Inflammatory macrophage treated with lipopolysaccharide for 1 hour (primary cell): ENCODE measurements at regions not wholly inside any gene's neighbourhood (a gene's known extent, or its start where the extent isn't known, plus 50 kb on each side); places are given as distances from the start of the nearest gene placed in this dataset.
"Not testable (repeated sequence)": the region's sequence is repeated elsewhere in the genome, so short reads cannot be mapped to it uniquely, and the experiment has no call there.

Experiments used
- DNase-seq, 2 donors: peaks; one replicate each; pipeline ENCODE4 v3.0.0-alpha.2; 2020 to 2022

DNA sequence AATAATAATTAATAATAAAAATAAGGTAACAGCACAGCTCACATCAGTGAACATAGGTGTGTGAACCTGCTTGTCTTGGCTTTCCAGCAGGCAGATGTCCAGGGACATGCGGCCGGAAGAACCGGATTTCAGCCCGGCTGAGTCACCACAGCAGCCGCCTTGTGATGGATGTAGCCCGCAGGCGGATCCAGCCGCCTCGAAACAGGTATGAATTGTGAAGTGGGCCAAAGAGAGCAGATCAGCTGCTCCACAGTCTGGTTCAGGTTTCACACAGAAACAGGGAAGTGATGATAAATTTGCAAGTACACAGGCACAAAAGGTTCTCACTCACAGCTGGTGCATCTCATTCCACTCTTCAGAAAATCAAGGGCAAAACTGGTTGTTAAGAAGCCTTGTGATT is 55.1 kb downstream of the ID4 start:
- no peak for DNase-seq

DNA sequence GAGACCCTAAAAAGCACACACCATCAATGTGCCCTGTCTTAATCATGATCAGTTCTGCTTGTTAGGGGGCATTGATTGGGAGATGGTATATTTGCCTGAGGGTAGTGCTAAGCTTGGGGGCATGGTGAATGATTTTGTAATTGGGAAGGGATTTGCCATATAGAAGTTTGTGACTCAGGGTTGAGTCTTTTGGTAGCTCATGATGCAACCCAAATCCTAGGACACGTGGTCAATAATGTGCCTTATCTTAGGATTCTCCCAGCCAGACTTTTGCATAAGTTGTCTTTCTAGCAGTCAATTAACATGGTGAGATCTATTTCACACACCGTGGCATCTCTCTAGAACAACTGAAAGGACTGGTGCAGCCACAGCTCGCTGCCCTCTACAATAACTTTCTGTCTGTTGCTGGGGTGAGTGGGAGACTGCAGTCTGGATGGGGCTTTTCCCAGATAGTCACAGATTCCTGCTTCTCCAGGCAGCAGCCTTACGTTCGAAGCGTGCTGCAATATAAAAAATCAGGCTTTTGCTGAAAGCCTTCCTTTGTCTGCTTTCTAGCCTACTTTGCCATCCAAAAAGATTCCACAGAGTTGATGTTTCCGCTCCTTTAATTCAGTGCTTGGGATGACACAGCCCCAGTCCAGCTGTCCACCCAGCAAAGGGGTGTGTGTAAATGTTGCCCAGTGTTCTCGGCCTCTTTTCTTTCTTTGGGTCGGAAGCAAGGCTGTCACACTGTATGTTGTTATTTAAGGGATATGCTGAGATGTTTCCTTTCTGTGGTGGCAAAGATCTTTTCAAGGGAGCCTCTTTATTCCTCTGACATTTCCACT is 58.9 kb downstream of the ID4 start:
- DNase-seq = no peak

DNA sequence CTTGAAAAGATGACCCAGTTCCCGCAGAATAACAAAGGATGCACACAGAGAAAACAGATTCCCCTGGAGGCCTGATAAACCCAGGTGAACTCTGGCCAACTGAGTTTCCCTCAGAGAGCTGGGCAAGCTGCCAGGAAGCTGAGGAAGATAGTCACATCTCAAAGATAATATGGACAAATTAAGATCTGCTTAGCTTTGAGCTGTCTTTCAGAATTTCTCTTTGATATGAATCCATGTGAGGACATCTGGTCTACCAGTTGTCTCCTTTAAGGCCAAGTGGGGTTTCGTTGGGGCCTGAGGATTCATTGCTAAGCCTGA is 59.5 kb downstream of the ID4 start:
- no peak for DNase-seq

DNA sequence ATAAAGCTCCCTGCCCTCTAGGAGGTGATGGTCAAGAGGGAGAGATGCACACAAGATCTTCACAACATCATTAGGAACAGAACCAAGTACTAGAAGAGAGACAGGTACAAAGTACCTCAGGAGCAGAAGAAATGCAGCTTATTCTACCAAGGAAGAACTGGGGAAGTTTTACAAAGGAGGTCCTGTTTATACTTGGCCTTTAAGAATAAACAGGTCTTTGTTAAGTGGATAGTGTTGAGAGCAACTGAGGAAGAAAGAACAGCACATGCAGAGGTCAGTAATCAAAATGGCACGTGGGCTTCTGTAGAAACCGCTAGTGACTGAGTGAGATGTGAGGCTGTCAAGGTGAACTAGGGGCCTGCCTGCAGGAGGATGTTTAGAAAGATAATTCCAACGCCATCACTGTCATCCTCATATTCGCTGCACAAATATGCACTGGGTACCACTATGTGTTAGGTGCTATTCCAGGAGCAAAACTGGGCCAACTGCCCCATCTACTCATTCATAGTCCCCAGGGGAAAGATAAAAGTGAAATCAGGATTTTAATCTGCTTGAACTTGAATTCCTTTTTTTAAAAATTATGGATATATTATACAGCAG is 61.1 kb downstream of the ID4 start:
- no peak for DNase-seq

DNA sequence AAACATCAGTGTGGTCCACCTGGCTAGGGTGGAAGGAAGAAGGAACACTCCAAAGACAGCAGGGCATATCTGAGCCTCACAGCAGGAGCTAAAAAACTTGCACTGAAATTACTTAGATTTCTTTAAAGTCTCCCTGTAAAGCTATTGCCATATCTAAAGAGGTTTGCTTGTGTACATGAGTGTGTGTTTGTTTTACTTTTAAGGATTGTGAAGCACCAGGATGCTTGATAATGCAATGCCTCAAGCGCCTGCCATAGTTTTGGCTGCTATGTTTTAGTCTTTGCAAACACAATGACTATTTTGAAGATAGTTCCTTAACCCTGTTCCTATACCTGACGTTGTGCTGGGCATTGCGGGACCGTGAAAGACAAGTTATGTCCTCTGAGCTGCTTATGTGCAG is 65.0 kb downstream of the ID4 start:
- DNase-seq = no peak

DNA sequence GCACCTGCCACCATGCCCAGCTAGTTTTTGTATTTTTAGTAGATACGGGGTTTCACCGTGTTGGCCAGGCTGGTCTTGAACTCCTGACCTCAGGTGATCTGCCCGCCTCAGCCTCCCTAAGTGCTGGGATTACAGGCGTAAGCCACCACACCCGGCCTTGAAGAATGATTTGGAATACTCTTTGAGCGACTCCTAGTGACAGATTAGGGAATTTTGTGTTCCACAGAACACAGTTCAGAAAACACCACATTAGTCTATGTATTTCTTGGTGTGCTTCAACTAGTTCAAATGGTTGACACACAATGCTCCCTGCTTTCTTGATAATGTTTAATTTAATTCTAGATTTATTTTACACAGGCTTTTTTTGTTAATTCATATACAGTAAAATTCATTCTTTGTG is 67.2 kb downstream of the ID4 start:
- DNase-seq = not testable (repeated sequence)

DNA sequence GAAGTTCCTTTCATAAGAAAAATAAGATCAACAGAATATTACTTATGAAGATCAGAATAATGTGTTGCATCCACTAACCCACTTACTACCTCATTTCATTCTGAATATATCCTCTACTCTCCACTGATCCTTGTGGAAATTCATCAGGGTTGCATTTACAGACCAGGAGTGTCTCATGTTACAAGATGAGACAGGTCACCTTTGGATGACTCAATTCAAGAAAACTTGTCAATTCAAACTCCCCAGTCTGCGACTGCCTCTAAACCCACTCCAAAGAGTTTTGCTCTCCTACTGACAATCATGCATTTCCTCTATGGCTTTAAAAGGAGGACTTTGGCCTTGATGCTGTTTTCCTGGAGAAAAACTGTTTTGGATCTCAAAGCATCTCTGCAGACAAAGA is 68.4 kb downstream of the ID4 start:
- DNase-seq = no peak

DNA sequence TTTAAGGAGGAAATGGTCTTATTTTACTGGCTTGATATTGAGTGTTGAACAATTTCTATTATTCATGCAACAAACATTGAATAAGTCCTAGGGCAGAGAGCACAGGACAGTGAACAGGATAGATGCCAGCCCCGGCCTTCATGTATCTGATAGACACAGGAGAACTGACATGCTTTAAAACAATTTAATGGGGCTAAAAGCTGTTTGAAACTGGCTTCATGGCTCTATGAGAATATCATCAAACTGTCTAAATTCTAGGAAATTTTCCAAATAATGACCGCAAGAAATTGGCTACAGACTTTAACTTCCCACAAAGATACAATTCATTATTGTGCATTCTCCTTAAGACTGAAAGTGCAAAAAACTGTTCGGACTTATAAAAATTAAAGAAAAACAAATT is 69.0 kb downstream of the ID4 start:
- DNase-seq = no peak

DNA sequence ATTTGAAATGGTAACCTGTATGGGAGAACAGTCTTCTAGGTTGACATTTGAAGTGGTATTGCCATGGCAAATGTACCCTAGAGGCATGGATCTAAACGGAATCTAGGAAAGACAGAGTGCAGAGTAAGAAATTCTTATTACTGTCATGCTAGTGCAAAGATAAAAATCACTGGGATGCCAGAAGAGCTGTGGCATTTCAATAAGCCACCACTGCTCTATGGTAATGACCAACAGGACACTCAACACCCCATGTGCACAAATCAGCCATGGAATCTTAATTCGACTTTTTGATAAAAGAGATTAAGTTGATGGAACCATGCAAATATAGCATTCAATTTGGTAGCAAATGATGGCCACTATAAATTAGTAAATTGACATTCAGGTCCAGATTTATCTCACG is 74.1 kb downstream of the ID4 start:
- DNase-seq = no peak

DNA sequence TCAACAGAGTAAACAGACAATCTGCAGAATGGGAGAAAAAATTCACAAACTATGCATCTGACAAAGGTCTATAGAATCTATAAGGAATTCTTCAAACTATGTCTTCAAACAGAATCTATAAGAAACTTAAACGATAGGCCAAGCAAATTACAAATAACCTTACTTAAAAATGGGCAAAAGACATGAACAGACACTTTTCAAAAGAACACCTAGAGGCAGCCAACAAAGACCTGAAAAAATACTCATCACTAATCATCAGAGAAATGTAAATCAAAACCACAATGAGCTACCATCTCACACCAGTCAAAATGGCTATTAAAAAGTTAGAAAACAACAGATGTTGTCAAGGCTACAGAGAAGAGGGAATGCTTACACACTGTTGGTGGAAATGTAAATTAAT is 81.3 kb downstream of the ID4 start:
- no peak for DNase-seq

DNA sequence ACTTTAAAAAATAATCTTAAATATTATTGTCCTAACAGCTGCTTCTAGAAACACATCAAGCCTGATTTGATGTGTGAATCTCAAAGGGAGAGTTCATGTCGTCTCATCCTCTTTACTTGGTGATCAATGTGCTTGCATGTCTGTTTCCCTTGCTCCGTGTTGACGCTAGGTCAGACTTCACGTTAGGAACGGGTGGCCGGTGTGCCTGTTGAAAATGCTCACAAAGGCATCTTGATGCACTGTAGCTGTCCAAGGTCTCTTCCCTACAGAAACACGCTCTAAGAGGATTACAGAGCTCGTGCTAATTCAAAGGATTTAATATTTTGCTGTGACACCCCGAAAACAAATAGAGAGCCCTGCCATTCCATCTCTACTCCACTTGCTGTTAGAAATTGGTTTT is 84.6 kb downstream of the ID4 start:
- DNase-seq = no peak

DNA sequence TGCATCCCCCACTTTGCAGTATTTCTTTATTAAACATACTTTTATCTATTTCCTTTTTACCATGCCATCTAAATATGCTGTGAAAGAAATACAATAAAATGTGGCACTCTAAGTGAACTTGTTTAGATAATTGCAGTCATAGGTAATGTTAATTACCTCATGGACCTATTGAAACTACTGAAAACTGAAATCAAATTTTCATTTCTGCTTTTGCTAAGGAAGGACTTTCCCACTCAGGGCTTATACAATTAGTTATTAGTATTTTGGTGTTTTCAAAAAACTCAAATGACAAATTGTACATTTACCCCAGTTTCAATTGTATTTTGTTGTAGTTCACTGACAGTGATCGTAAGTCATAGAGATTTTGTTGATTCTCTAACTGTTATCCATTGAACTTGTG is 88.4 kb downstream of the ID4 start:
- DNase-seq = no peak

DNA sequence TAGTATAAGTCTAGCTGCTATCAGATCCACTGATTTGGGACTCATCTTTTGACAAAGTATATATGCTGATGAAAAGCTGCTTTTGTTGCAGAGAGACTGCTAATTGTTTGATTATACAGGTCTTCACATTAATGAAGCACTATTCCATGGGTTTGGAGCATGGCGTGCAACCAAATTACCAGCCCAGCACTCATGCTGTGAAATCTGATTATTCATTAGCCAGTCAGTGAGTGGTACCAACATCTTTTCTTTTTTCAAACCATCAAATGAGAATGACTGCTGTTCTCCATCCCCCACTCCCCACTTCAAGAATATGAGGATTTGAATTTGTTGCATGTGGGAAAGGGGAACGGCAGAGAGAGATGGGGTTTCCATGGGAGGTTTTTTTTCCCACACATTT is 91.3 kb downstream of the ID4 start:
- no peak for DNase-seq

DNA sequence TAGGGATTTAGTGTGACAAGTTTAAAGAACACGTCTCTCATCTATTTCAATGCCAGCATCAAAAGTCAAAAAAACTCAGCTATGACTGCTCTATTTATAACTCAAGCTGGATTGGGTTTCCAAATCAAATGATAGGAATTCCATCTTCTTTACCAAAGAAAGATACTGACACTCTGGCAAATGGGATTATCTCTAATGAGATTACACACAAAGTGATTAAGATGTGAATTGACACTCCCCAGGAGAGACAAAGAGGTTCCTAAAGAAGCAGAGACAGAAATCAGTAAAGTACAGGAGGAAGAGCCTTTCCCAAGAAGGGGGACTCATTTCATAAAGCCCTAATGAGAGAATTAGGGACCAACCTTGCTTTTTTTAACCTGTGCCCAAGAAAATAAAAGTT is 92.1 kb downstream of the ID4 start:
- DNase-seq = no peak

DNA sequence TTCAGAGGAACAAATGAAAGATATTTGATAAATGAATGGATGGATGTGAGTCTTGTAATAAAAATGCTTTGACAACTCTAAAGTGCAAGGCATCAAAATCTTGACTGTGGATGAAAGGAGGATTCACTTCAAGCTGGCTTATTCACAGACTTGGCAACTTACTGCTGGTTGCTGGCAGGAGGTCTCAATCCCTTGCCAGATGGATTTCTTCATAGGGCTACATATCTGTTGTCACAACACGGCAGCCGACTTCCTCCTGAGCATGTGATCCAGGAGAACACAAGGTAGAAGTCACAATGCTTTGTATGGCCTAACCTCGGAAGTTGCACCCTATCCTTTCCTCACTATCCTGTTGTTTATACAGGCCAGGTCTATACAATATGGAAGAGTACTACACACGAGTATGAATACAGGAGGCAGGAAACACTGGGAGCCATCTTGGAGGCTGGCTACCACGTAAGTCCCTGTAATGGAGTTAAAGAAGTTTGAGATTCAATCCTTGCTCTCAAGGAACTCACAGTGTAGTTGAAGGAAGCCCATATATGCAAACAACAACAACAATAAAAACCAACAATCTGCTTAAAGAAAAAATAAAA is 97.9 kb downstream of the ID4 start:
- no peak for DNase-seq

DNA sequence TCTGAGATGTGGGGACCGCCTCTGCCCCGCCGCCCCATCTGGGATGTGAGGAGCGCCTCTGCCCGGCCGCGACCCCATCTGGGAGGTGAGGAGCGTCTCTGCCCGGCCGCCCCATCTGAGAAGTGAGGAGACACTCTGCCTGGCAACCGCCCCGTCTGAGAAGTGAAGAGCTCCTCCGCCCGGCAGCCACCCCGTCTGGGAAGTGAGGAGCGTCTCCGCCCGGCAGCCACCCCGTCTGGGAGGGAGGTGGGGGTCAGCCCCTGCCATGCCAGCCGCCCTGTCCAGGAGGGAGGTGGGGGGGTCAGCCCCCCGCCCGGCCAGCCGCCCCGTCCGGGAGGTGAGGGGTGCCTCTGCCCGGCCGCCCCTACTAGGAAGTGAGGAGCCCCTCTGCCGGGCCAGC is 102.2 kb downstream of the ID4 start:
- DNase-seq = not testable (repeated sequence)

DNA sequence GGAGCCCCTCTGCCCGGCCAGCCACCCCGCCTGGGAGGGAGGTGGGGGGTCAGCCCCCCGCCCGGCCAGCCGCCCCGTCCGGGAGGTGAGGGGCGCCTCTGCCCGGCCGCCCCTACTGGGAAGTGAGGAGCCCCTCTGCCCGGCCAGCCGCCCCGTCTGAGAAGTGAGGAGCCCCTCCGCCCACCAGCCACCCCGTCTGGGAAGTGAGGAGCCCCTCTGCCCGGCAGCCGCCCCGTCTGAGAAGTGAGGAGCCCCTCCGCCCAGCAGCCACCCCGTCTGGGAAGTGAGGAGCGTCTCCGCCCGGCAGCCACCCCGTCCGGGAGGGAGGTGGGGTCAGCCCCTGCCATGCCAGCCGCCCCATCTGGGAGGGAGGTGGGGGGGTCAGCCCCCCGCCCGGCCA is 102.8 kb downstream of the ID4 start:
- not testable (repeated sequence) for DNase-seq

DNA sequence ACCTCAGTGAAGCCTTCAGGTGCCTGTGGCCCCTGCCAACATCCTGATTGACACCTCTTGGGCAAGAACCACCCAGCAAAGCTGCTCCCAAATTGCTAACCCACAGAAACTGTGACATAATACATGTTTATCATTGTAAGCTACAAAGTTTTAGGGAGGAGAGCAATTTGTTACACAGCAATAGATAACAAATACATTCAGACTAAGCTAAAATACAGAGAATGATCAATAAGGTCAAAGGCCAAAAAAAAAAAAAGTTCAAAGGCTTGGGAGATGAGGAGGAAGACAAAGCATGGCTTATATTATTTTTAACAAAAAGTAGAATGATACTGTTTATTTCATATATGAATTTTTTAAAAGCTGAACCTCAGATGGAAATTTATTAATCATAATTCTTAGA is 105.9 kb downstream of the ID4 start:
- no peak for DNase-seq

DNA sequence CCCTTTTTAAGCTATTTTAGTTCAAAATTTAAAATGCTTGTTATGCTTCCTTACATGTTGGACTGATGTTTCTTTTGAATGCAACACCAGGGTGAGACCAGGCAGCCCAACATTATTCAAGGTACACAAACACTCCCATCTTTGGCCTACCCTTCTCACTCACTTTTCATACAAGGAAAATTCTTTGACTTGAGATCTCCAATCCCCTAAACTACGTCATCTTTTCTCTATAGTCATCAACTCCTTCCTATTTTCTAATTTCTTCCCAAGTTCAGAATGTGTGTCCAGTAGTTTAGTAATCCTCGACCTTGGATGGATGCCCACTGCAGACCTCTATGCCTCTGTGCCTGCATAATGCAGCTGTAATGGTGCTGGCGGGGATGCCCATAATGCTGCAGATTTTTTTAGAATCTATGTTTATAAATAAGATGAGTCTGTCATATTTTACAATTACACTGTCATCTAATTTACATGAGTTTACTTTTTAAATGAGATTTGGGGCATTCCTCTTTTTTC is 108.7 kb downstream of the ID4 start:
- no peak for DNase-seq

DNA sequence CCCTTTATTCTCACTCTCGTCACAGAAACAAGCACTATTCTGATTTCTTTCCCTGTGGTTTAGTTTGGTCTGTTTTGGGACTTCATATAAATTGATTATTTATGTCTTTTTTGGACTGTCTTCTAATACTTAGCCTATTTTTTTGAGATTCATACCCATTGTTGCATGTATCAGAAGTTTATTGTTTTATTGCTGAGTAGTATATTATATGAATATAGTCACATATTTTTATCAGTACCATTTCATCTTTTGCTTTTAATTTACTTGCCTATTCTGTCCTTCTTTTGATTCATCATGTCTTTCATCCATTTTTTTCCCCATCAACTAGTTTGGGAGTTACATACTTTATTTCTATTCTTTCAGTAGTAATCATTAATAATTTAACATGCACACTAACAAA is 112.0 kb downstream of the ID4 start:
- no peak for DNase-seq

DNA sequence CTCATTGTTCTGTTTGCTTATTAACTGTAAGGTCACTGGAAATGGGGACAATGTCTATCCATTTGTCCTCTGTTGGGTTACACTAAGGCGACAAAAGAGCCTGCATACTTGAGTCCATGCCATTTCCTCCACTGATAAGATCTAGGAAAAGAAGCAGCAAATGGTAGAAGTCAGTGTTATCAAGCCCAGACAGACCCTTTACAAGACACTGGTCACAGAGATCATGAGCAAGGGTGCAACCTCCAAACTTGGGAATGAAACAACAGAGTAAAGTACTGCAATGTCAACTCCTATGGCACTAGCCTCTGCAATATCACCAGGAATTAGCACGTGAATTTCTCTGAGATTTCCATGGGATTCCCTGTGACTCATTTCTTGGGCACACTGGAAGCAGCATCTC is 126.9 kb downstream of the ID4 start:
- no peak for DNase-seq

DNA sequence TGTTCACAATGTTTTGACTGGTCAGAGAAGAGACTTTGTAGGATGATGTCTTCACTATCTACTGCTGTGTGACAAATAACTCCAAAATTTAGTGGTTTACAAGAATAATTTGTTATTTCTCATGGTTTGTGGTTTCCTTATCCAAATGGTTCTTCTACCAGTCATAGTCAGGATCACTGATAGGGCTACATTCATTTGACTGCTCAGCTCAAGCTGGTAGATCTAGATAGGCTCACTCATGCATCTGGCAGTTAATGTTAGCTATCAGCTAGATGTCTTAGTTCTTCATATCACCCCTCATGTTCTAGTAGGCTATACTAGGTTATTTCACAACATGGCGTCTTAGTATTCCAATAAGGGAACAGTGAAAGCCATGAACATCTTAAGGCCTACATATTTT is 131.0 kb downstream of the ID4 start:
- no peak for DNase-seq

DNA sequence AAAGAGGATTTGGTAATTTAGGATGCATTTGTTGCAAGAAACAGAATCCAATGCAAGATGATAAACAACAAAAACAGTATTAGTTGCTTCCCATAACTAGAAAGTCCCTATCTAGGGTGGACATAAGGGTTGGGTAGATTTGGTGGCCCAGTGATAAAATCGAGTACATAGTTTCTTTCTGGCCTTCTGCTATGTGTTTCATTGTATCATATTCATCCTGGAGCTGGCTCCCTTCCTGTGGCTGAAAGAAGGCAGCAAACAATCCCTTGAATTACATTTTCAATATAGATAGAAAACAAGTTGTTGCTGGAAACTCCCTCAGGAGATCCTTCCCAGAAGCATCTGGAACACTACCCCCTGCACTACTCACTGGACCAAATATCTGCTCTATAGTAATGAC is 135.1 kb downstream of the ID4 start:
- DNase-seq = no peak

DNA sequence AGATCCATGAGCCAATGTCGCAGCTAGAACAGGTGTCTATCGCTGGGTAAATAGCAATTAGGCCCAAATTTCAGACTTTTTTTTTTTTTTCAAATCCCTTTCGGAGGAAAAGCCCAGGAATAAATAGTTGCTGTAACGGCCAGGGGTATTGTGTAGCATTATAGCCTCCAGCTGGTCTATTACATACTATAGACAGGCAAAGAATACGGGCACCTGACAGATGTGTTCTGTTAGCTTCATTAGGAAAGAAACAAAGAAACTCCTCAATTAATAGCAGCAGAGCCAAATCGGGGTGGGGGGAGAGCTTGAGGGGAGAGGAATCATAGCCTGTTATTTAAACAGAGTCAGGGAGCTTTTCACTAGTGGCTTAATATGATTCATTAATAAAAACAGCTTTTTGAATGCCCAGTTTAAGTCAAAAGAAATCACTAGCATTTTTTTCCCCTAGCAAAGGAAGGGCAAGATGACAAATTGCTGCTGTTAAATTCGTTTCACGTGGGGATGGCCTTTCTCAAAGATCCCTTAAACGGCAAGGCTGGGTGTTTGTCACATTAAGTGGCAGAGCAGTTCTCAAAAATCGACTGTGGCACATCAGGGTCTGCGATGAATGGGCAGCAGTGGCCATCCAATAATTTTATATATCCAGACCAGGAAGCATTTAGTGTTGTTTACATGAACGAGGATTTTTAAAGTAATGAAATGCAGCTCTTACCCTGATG is 139.4 kb downstream of the ID4 start:
- DNase-seq = no peak
